GM19463 (cell line): ENCODE measurements at regions not wholly inside any gene's neighbourhood (a gene's known extent, or its start where the extent isn't known, plus 50 kb on each side); places are given as distances from the start of the nearest gene placed in this dataset.
"Not testable (repeated sequence)": the region's sequence is repeated elsewhere in the genome, so short reads cannot be mapped to it uniquely, and the experiment has no call there.

Experiments used
- ATAC-seq: cut with Tn5 transposase; IDR thresholded peaks from one replicate; pipeline ENCODE4 v1.9.1; 2021; ENCODE audit warnings: mild to moderate bottlenecking, moderate library complexity; ENCODE audit not compliant: unreplicated experiment

GRCh38 chr13:71018544-71018943 is 848.5 kb downstream of the DACH1 start:
- no peak for ATAC-seq

- no peak for ATAC-seq
These were observed 849.4 kb downstream of the DACH1 start for GRCh38 chr13:71017607-71018006.

- no peak for ATAC-seq
These were observed 851.5 kb downstream of the DACH1 start for GRCh38 chr13:71015516-71015915.

GRCh38 chr13:71015021-71015420 is 852.0 kb downstream of the DACH1 start:
- ATAC-seq, result no peak

GRCh38 chr13:71005919-71006318 is 861.1 kb downstream of the DACH1 start:
- ATAC-seq, result no peak

- no peak for ATAC-seq
These were observed 871.7 kb downstream of the DACH1 start for GRCh38 chr13:70995338-70995737.

- no peak for ATAC-seq
These were observed 872.8 kb downstream of the DACH1 start for GRCh38 chr13:70994191-70994590.

- no peak for ATAC-seq
These were observed 878.8 kb upstream of the KLHL1 start for GRCh38 chr13:70987043-70987442.

GRCh38 chr13:70985371-70985770 is 877.1 kb upstream of the KLHL1 start:
- no peak for ATAC-seq

- not testable (repeated sequence) for ATAC-seq
These were observed 873.0 kb upstream of the KLHL1 start for GRCh38 chr13:70981219-70981618.

GRCh38 chr13:70969321-70969720 is 861.1 kb upstream of the KLHL1 start:
- ATAC-seq, result no peak

GRCh38 chr13:70967564-70967963 is 859.3 kb upstream of the KLHL1 start:
- ATAC-seq, result no peak

GRCh38 chr13:70964874-70965273 is 856.6 kb upstream of the KLHL1 start:
- no peak for ATAC-seq

GRCh38 chr13:70964124-70964523 is 855.9 kb upstream of the KLHL1 start:
- ATAC-seq, result no peak

GRCh38 chr13:70960841-70961443 is 852.7 kb upstream of the KLHL1 start:
- peak; percentile 62 for ATAC-seq

- ATAC-seq, result no peak
These were observed 851.0 kb upstream of the KLHL1 start for GRCh38 chr13:70959035-70959775.

- ATAC-seq, result no peak
These were observed 847.6 kb upstream of the KLHL1 start for GRCh38 chr13:70955887-70956286.

GRCh38 chr13:70950664-70951063 is 842.4 kb upstream of the KLHL1 start:
- no peak for ATAC-seq

GRCh38 chr13:70945506-70945905 is 837.3 kb upstream of the KLHL1 start:
- no peak for ATAC-seq

- ATAC-seq, result no peak
These were observed 833.2 kb upstream of the KLHL1 start for GRCh38 chr13:70941454-70941853.

- no peak for ATAC-seq
These were observed 830.2 kb upstream of the KLHL1 start for GRCh38 chr13:70938462-70938861.

- ATAC-seq, result no peak
These were observed 824.3 kb upstream of the KLHL1 start for GRCh38 chr13:70932511-70932910.
